GM12878 (cell line): ENCODE measurements at regions not wholly inside any gene's neighbourhood (a gene's known extent, or its start where the extent isn't known, plus 50 kb on each side); places are given as distances from the start of the nearest gene placed in this dataset.
"Not testable (repeated sequence)": the region's sequence is repeated elsewhere in the genome, so short reads cannot be mapped to it uniquely, and the experiment has no call there.

Source experiments
- ATF3 ChIP-seq: IDR thresholded peaks from 2 replicates; pipeline ENCODE4 v1.6.1; 2011; ENCODE audit warnings: low read depth, mild to moderate bottlenecking, low read length, moderate library complexity, borderline replicate concordance; ENCODE audit errors: extremely low read depth
- CREM ChIP-seq: IDR thresholded peaks from 2 replicates; pipeline ENCODE4 v1.6.1; 2014; ENCODE audit warnings: antibody characterized with exemption, low read depth
- CTCF ChIP-seq, 3 experiments: IDR thresholded peaks in 2 of 3; conservative IDR thresholded peaks in 1 of 3; 2 replicates each; pipeline ENCODE4 v1.5.1; 2011; ENCODE audit warnings: low read depth in 3 of 3, low read length in 3 of 3, mild to moderate bottlenecking in 3 of 3, control low read depth in 2 of 3, moderate library complexity in 2 of 3, inconsistent platforms in 1 of 3, mixed read lengths in 1 of 3; ENCODE audit not compliant: control insufficient read depth in 2 of 3, insufficient read depth in 1 of 3; ENCODE audit errors: extremely low read depth in 1 of 3
- FOS ChIP-seq: IDR thresholded peaks from 3 replicates; pipeline ENCODE4 v1.6.1; 2011; ENCODE audit warnings: borderline replicate concordance; ENCODE audit not compliant: insufficient read length; ENCODE audit errors: extremely low read depth
- NBN ChIP-seq: fragments of 450-650 bp; IDR thresholded peaks from 2 replicates; pipeline ENCODE4 v1.6.1; 2016
- NFYB ChIP-seq: IDR thresholded peaks from 2 replicates; pipeline ENCODE4 v1.6.1; 2011; ENCODE audit warnings: low read depth, mild to moderate bottlenecking, low read length, improper control_type of control experiment, moderate library complexity; ENCODE audit not compliant: insufficient read depth
- NR2F1 ChIP-seq: fragments of 450-650 bp; conservative IDR thresholded peaks from 2 replicates; pipeline ENCODE4 v1.6.1; 2017; ENCODE audit warnings: mild to moderate bottlenecking
- YY1 ChIP-seq: IDR thresholded peaks from 2 replicates; pipeline ENCODE4 v1.6.1; 2011; ENCODE audit warnings: low read depth, mild to moderate bottlenecking, low read length

- not testable (repeated sequence) for TF ChIP-seq ATF3; NFYB; FOS; CTCF (IDR thresholded peaks at IDR 0.05 in 2 of 3, conservative IDR thresholded peaks at IDR 0.05 in 1 of 3; ENCODE audit: control insufficient read depth in 2 of 3, extremely low read depth in 1 of 3, insufficient read depth in 1 of 3, low read depth in 3 of 3, low read length in 3 of 3); NBN; YY1; NR2F1; CREM
Observed at GRCh38 chr4:147246528-147246927, 234.4 kb upstream of the EDNRA start.
